ENCODE measurements at regions not wholly inside any gene's neighbourhood (a gene's known extent, or its start where the extent isn't known, plus 50 kb on each side); places are given as distances from the start of the nearest gene placed in this dataset.
A peak's percentile ranks its signal among the peaks of the same experiment; 100 is the strongest.

GRCh38 chr3:83122774-83123350 lies 1361.4 kb upstream of the GBE1 start:
- DNase-seq (ENCODE audit: low read depth), result no peak
- H3K4me3 ChIP-seq (ENCODE audit: low read depth, low read length), result no peak overlapping the region

GRCh38 chr3:83093222-83093572 lies 1331.8 kb upstream of the GBE1 start:
- no peak for DNase-seq (ENCODE audit: low read depth)
- no peak overlapping the region for H3K4me3 ChIP-seq (ENCODE audit: low read depth, low read length)

DNA sequence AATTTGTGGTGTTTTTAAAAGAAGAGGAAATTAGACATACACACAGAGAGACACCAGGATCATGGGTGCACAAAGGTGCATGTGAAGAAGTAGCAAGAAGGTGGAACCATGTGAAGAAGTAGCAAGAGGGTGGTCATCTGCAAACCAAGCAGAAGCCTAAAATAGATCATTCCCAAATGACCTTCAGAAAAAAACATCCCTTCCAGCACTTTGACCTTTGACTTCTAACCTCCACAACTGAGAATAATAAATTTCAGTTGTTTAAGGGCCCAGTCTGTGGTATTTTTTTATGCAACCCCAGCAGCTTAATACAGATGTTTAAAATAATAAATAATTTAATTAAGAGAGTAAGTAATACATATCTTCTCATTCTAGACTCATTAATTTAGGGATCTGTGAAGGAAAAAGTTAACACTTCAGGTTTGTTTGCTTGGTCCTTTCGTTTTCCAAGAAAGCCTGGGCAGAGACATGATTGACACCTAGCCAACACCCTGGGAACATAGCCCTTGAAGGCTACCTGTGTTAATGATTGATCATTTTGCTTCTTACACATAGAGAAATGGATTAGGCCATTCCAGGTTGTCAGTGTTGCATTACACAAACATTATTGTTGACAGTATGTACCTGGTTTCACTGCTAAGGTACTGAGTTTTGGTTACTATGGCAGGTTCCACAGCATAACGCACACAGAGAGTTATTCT lies 1331.2 kb upstream of the GBE1 start:
- no peak overlapping the region for H3K4me3 ChIP-seq (ENCODE audit: low read depth, low read length)
- no peak for DNase-seq (ENCODE audit: low read depth)

DNA sequence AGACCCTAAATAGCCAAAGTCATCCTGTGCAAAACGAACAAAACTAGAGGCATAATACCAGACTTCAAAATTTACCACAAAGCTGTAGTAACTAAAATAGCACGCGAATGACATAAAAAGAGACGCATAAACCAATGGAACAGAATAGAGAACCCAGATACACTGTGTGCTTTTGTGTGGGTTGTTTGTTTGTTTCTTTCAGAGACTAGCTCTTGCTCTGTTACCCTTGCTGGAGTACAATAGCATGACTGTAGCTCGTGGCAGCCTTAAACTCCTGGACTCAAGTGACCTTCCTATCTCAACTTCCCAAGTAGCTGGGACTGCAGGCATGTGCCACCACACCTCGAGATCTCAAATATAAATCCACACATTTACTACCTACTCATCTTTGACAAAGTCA lies 1314.6 kb upstream of the GBE1 start:
- H3K4me3 ChIP-seq (ENCODE audit: low read depth, low read length), result no peak overlapping the region

DNA sequence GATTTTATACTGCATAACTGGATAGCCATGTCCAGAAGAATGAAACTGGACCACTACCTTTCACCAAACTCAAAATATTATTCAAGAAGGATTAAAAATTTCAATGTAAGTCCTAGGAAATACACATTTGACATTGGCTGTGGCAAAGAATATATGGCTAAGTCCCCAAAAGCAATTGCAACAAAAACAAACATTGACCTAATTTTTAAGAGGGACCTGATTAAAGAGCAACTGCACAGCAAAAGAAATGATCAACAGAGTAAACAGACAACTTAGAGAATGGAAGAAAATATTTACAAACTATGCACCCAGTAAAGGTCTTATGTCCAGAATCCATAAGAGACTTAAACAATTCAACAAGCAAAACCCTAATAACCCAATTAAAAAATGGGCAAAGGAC lies 1313.0 kb upstream of the GBE1 start:
- DNase-seq (ENCODE audit: low read depth), result no peak
- no peak overlapping the region for H3K4me3 ChIP-seq (ENCODE audit: low read depth, low read length)

More for the DNA sequence above, 1314.6 kb upstream of the GBE1 start:
- no peak for DNase-seq (ENCODE audit: low read depth)

GRCh38 chr3:83065851-83066460 lies 1304.5 kb upstream of the GBE1 start:
- DNase-seq (ENCODE audit: low read depth), result no peak
- H3K4me3 ChIP-seq (ENCODE audit: low read depth, low read length), result no peak overlapping the region

GRCh38 chr3:83063446-83063845 lies 1302.0 kb upstream of the GBE1 start:
- no peak overlapping the region for H3K4me3 ChIP-seq (ENCODE audit: low read depth, low read length)
- no peak for DNase-seq (ENCODE audit: low read depth)

DNA sequence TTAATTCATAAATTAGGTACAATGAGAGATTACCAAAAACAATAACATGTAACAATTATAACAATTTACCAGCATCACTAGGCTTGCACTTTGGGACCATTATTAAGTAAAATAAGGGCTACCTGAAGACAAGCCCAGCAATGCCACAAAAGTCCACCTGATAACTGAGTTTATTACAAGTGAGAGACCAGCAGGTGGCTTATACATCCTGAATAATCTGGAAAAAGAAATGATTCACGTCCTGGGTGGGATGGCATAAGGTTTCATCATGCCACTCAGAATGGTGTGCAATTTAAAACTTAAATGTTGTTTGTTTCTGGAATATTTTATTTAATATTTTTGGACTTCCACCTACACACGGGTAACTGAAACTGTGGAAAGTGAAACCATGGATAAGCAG lies 1287.1 kb upstream of the GBE1 start:
- DNase-seq (ENCODE audit: low read depth), result no peak
- H3K4me3 ChIP-seq (ENCODE audit: low read depth, low read length), result no peak overlapping the region

DNA sequence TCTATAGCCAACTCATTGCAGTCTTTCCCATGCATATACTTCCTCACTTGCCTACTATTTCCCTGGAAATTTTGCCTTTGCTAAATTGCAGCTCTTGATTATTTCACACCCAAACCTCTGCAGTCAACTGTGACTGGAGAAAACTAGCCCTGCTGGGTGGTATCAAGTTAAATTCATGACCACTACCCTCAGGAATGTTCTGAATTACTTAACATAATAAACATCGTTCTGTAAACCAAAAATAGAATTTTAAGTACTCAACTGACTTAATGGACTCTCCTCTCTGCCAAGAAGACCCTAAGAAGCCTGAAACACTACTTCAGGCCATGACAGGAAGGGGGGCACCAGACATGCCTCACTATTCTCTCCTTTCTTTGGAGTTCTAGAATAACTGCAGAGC lies 1278.0 kb upstream of the GBE1 start:
- H3K4me3 ChIP-seq (ENCODE audit: low read depth, low read length), result no peak overlapping the region
- DNase-seq (ENCODE audit: low read depth), result peak; percentile 0

DNA sequence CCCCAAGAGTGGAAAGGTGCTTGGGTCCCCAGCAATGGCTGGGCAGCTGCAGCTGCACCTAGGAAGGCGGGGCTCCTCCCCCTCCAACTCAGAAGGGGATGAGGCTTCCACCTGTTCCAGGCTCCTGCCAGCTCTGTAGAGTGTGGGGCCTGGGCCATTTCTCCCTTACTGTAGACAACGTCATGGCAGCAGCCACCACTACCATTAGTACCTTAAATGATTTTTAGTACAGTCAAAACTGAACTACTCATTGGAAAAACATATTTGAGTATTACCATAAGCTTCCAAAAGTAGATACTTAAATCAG lies 1274.2 kb upstream of the GBE1 start:
- no peak overlapping the region for H3K4me3 ChIP-seq (ENCODE audit: low read depth, low read length)
- no peak for DNase-seq (ENCODE audit: low read depth)

GRCh38 chr3:83034806-83035703 lies 1273.6 kb upstream of the GBE1 start:
- DNase-seq (ENCODE audit: low read depth), result no peak
- no peak overlapping the region for H3K4me3 ChIP-seq (ENCODE audit: low read depth, low read length)

GRCh38 chr3:83033133-83033532 lies 1271.7 kb upstream of the GBE1 start:
- H3K4me3 ChIP-seq (ENCODE audit: low read depth, low read length), result no peak overlapping the region
- DNase-seq (ENCODE audit: low read depth), result no peak

- H3K4me3 ChIP-seq (ENCODE audit: low read depth, low read length), result no peak overlapping the region
- DNase-seq (ENCODE audit: low read depth), result no peak
Observed at GRCh38 chr3:83023086-83023485, 1261.6 kb upstream of the GBE1 start.

DNA sequence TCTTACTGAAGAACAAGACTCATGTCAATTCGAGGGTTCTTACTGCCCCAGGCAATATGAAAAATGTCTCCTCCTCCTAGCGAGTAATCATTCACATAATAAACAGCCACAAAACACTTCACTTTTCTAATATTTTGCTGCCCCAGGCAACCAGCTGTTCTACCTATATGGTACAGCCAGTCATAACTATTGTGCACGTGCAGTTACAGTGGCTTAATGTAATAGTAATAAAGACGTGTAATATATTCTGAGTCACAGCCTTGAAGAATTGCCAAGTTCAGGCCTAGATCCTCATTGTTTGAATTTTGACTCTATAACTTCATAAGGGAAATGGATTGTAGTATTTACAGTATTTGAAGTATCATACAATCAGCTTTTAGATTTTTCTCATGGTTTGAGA lies 1250.0 kb upstream of the GBE1 start:
- H3K4me3 ChIP-seq (ENCODE audit: low read depth, low read length), result no peak overlapping the region
- no peak for DNase-seq (ENCODE audit: low read depth)

GRCh38 chr3:83003917-83004316 lies 1242.5 kb upstream of the GBE1 start:
- DNase-seq (ENCODE audit: low read depth), result no peak
- H3K4me3 ChIP-seq (ENCODE audit: low read depth, low read length), result no peak overlapping the region

- H3K4me3 ChIP-seq (ENCODE audit: low read depth, low read length), result no peak overlapping the region
- no peak for DNase-seq (ENCODE audit: low read depth)
Observed at GRCh38 chr3:83002869-83003445, 1241.5 kb upstream of the GBE1 start.

DNA sequence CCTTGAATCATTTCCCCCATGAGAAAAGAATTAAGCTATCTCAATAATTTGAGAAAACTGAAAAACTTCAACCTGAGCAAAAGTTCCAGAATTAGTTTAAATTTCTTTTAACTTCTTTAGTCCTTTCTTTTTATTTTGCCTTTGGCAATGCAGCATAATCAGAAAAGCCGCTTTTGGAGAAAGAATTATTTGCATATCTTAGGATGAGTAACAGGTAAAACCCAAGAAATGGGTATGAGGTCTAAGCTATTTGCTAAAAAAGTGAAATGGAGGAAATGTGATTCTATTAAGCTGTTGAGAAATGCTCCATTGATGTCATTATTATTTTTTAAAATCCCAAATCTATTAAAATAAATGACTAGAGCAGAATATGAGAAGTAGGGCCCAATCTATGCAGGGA lies 1238.3 kb upstream of the GBE1 start:
- no peak overlapping the region for H3K4me3 ChIP-seq (ENCODE audit: low read depth, low read length)
- DNase-seq (ENCODE audit: low read depth), result no peak

GRCh38 chr3:82978368-82978767 lies 1216.9 kb upstream of the GBE1 start:
- no peak for DNase-seq (ENCODE audit: low read depth)
- no peak overlapping the region for H3K4me3 ChIP-seq (ENCODE audit: low read depth, low read length)

DNA sequence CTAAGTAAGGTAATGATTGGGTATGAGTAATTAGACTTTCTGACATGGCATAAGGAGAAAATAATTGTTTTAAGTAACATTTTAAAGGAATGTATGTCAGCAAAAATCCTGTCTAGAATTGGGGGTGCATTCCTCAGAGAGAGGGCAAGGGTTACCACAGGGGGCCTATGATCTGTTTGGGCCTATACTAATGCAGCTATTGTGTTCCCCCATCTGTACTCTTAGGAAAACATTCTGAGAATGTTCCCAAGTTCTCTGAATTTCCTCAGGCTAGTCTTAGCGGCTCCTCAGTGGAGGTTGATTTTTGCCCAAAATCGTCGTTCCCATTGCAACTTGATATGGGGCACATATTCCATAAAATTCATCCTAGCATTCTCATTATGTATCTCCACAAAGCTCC lies 1216.4 kb upstream of the GBE1 start:
- no peak overlapping the region for H3K4me3 ChIP-seq (ENCODE audit: low read depth, low read length)
- no peak for DNase-seq (ENCODE audit: low read depth)

DNA sequence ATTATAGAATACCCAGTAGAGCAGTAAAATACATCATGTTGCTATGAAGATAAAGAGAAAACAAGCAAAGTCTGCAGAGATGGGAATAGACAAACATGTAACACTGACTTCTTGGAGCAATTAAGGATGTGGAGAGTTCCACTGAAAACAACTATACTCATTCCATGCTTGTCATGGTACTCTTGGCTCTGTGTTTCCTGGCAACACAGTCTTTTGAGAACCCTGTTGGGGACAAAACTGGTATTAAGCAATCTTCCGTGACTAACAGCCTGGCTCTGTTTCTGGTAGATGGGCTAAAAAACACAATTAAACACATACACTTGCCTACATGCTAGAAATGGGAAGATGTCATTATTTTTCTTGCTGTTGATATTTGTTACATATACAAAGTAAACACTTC lies 1212.3 kb upstream of the GBE1 start:
- no peak overlapping the region for H3K4me3 ChIP-seq (ENCODE audit: low read depth, low read length)
- no peak for DNase-seq (ENCODE audit: low read depth)

Data from skeletal muscle cell (primary cell).